ENCODE measurements at regions not wholly inside any gene's neighbourhood (a gene's known extent, or its start where the extent isn't known, plus 50 kb on each side); places are given as distances from the start of the nearest gene placed in this dataset.

- TF ChIP-seq POLR2A (IDR thresholded peaks at IDR 0.05) = no peak
- TF ChIP-seq CTCF (IDR thresholded peaks at IDR 0.05) = no peak
Observed at GRCh38 chr14:101276309-101277091, 284.8 kb upstream of the DIO3 start.
